ENCODE measurements at regions not wholly inside any gene's neighbourhood (a gene's known extent, or its start where the extent isn't known, plus 50 kb on each side); places are given as distances from the start of the nearest gene placed in this dataset.
"Not testable (repeated sequence)": the region's sequence is repeated elsewhere in the genome, so short reads cannot be mapped to it uniquely, and the experiment has no call there.

DNA sequence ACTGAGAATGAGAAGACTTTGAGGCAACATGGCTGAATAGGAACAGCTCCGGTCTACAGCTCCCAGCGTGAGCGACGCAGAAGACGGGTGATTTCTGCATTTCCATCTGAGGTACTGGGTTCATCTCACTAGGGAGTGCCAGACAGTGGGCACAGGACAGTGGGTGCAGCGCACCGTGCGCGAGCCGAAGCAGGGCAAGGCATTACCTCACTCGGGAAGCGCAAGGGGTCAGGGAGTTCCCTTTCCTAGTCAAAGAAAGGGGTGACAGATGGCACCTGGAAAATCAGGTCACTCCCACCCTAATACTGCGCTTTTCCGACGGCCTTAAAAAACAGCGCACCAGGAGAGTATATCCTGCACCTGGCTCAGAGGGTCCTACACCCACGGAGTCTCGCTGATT is 829.9 kb downstream of the GLUD2 start:
- TF ChIP-seq, protein P1, sequence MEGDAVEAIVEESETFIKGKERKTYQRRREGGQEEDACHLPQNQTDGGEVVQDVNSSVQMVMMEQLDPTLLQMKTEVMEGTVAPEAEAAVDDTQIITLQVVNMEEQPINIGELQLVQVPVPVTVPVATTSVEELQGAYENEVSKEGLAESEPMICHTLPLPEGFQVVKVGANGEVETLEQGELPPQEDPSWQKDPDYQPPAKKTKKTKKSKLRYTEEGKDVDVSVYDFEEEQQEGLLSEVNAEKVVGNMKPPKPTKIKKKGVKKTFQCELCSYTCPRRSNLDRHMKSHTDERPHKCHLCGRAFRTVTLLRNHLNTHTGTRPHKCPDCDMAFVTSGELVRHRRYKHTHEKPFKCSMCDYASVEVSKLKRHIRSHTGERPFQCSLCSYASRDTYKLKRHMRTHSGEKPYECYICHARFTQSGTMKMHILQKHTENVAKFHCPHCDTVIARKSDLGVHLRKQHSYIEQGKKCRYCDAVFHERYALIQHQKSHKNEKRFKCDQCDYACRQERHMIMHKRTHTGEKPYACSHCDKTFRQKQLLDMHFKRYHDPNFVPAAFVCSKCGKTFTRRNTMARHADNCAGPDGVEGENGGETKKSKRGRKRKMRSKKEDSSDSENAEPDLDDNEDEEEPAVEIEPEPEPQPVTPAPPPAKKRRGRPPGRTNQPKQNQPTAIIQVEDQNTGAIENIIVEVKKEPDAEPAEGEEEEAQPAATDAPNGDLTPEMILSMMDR (IDR thresholded peaks at IDR 0.05; ENCODE audit: low read depth, low read length): not testable (repeated sequence)
- not testable (repeated sequence) for TF ChIP-seq POLR2A (IDR thresholded peaks at IDR 0.05; ENCODE audit: extremely low read depth, insufficient read length)
- TF ChIP-seq, protein P2, sequence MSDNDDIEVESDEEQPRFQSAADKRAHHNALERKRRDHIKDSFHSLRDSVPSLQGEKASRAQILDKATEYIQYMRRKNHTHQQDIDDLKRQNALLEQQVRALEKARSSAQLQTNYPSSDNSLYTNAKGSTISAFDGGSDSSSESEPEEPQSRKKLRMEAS (IDR thresholded peaks at IDR 0.05; ENCODE audit: low read depth, low read length): not testable (repeated sequence)

Measured in NB4 (cell line).